Mesothelial cell of epicardium (in vitro differentiated cells): ENCODE measurements at regions not wholly inside any gene's neighbourhood (a gene's known extent, or its start where the extent isn't known, plus 50 kb on each side); places are given as distances from the start of the nearest gene placed in this dataset.

Source experiments
- DNase-seq, 2 experiments: peaks; one replicate each; pipeline ENCODE4 v3.0.0; 2021; ENCODE audit warnings: low spot score in 2 of 2; ENCODE audit not compliant: unreplicated experiment in 2 of 2
- H3K27ac Mint-ChIP-seq: 2 replicates; pipeline ENCODE4 v1.8.0; 2021; ENCODE audit warnings: mixed read lengths
- H3K27me3 Mint-ChIP-seq: 2 replicates; pipeline ENCODE4 v1.8.0; 2021; ENCODE audit warnings: low read depth, mixed read lengths
- H3K36me3 Mint-ChIP-seq: 2 replicates; pipeline ENCODE4 v1.8.0; 2021; ENCODE audit warnings: mixed read lengths
- H3K4me1 Mint-ChIP-seq: 2 replicates; pipeline ENCODE4 v1.8.0; 2021; ENCODE audit warnings: mixed read lengths
- H3K4me3 Mint-ChIP-seq: 2 replicates; pipeline ENCODE4 v1.8.0; 2021; ENCODE audit warnings: mild to moderate bottlenecking, moderate library complexity, mixed read lengths
- H3K9me3 Mint-ChIP-seq: 2 replicates; pipeline ENCODE4 v1.8.0; 2021; ENCODE audit warnings: mixed read lengths
- CTCF ChIP-seq: fragments of 200-600 bp; sonication (generic); IDR thresholded peaks from one replicate; pipeline ENCODE4 v1.5.0; 2021; ENCODE audit warnings: antibody characterized with exemption; ENCODE audit not compliant: unreplicated experiment

- no peaks in the 10 kb centered on the region for H3K4me1 Mint-ChIP-seq
These were observed 147.2 kb upstream of the DIPK2B start for GRCh38 chrX:45347877-45348276.

GRCh38 chrX:45344594-45344993 is 143.9 kb upstream of the DIPK2B start:
- no peaks in the 10 kb centered on the region for H3K27me3 Mint-ChIP-seq
- H3K36me3 Mint-ChIP-seq = no peaks in the 10 kb centered on the region
- H3K4me3 Mint-ChIP-seq = no peak overlapping the region
- DNase-seq = no peak
- peaks cover 43% of the 10 kb centered on the region for H3K9me3 Mint-ChIP-seq
- H3K27ac Mint-ChIP-seq = no peak overlapping the region
- TF ChIP-seq CTCF = no peak
- no peaks in the 10 kb centered on the region for H3K4me1 Mint-ChIP-seq

More at GRCh38 chrX:45347877-45348276, 147.2 kb upstream of the DIPK2B start:
- Mint-ChIP-seq H3K36me3 (no peaks in the 10 kb centered on the region), H3K27me3 (no peaks in the 10 kb centered on the region), H3K27ac (no peak overlapping the region), H3K4me3 (no peak overlapping the region), H3K9me3 (peaks cover 38% of the 10 kb centered on the region)
- TF ChIP-seq CTCF = no peak
- no peak for DNase-seq

- Mint-ChIP-seq H3K27me3 (no peaks in the 10 kb centered on the region), H3K4me3 (no peak overlapping the region), H3K27ac (no peak overlapping the region), H3K36me3 (no peaks in the 10 kb centered on the region), H3K9me3 (peaks cover 14% of the 10 kb centered on the region), H3K4me1 (no peaks in the 10 kb centered on the region)
- no peak for TF ChIP-seq CTCF
- no peak for DNase-seq
These were observed 128.5 kb upstream of the DIPK2B start for GRCh38 chrX:45329217-45329616.

- Mint-ChIP-seq H3K4me3 (no peak overlapping the region), H3K27me3 (no peaks in the 10 kb centered on the region), H3K4me1 (peaks cover 2% of the 10 kb centered on the region), H3K36me3 (no peaks in the 10 kb centered on the region), H3K9me3 (peaks cover 19% of the 10 kb centered on the region), H3K27ac (no peak overlapping the region)
- DNase-seq = no peak
- no peak for TF ChIP-seq CTCF
These were observed 124.3 kb upstream of the DIPK2B start for GRCh38 chrX:45324941-45325340.

- no peaks in the 10 kb centered on the region for H3K27me3 Mint-ChIP-seq
- DNase-seq = no peak
- H3K4me1 Mint-ChIP-seq = peaks cover 2% of the 10 kb centered on the region
- H3K27ac Mint-ChIP-seq = no peak overlapping the region
- H3K36me3 Mint-ChIP-seq = no peaks in the 10 kb centered on the region
- H3K9me3 Mint-ChIP-seq = peaks cover 12% of the 10 kb centered on the region
- no peak for TF ChIP-seq CTCF
- H3K4me3 Mint-ChIP-seq = no peak overlapping the region
These were observed 122.7 kb upstream of the DIPK2B start for GRCh38 chrX:45323387-45323786.

GRCh38 chrX:45322820-45323219 is 122.1 kb upstream of the DIPK2B start:
- no peak for TF ChIP-seq CTCF
- Mint-ChIP-seq H3K27me3 (no peaks in the 10 kb centered on the region), H3K4me3 (no peak overlapping the region), H3K4me1 (peaks cover 2% of the 10 kb centered on the region), H3K27ac (no peak overlapping the region), H3K36me3 (no peaks in the 10 kb centered on the region), H3K9me3 (peaks cover 15% of the 10 kb centered on the region)
- DNase-seq = no peak
